Nephron progenitor cell (in vitro differentiated cells): ENCODE measurements at regions not wholly inside any gene's neighbourhood (a gene's known extent, or its start where the extent isn't known, plus 50 kb on each side); places are given as distances from the start of the nearest gene placed in this dataset.

ENCODE experiments used
- DNase-seq: peaks from one replicate; pipeline ENCODE4 v3.0.0; 2021
- H3K27ac Mint-ChIP-seq: 2 replicates; pipeline ENCODE4 v1.8.0; 2021; ENCODE audit warnings: mild to moderate bottlenecking, moderate library complexity, mixed read lengths
- H3K27me3 Mint-ChIP-seq: 2 replicates; pipeline ENCODE4 v1.8.0; 2021; ENCODE audit warnings: mild to moderate bottlenecking, low read depth, mixed read lengths; ENCODE audit not compliant: poor library complexity
- H3K36me3 Mint-ChIP-seq: 2 replicates; pipeline ENCODE4 v1.8.0; 2021; ENCODE audit warnings: low read depth, mixed read lengths
- H3K4me1 Mint-ChIP-seq: 2 replicates; pipeline ENCODE4 v1.8.0; 2021; ENCODE audit warnings: mixed read lengths
- H3K4me3 Mint-ChIP-seq: 2 replicates; pipeline ENCODE4 v1.8.0; 2021; ENCODE audit warnings: mild to moderate bottlenecking, moderate library complexity, mixed read lengths
- H3K9me3 Mint-ChIP-seq: 2 replicates; pipeline ENCODE4 v1.8.0; 2021; ENCODE audit warnings: mild to moderate bottlenecking, moderate library complexity, mixed read lengths
- TF ChIP-seq, protein P1 (sequence below): fragments of 200-600 bp; sonication (generic); IDR thresholded peaks from 2 replicates; pipeline ENCODE4 v1.5.0; 2021; ENCODE audit warnings: antibody characterized with exemption

DNA sequence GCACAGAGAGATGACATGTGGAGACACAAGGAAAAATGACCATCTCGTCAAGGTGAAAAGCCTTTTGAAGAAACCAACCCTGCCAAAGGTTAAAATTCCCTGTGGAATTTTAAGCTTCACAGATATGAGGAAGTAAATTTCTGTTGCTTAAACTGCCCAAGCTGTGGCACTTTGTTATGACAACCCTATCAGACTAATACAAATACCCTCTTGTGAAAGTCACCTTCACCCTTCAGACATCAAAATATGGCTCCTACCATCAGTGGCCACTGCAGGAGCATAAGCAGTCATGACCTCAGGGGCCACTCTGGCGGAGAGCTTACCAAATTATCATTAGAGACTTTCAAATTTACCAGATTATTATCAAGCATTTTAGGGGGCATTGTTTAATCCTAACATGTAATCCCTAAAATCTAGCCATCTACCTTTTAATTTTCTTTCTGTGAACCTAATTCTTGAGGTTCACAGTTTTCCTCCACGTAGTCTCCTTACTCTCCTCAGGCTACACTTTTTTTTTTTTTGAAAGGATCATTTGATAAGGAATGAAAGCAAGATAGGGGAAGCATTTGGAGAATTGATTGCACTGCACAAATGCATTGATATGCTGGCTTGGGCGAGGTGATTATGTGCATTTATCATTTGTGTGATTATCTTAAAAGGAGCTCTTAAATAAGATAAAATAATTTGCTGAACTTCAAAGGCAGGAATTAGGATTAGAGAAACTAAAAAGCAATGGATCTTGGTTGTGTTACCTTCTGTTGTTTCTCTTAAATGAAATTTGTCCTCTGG is 90.3 kb downstream of the TMEM168 start:
- Mint-ChIP-seq H3K27me3 (peaks cover 8% of the 10 kb centered on the region), H3K9me3 (peaks cover 26% of the 10 kb centered on the region), H3K4me3 (no peak overlapping the region), H3K27ac (no peak overlapping the region), H3K36me3 (peaks cover 5% of the 10 kb centered on the region), H3K4me1 (no peaks in the 10 kb centered on the region)
- no peak for DNase-seq
- TF ChIP-seq, protein P1, sequence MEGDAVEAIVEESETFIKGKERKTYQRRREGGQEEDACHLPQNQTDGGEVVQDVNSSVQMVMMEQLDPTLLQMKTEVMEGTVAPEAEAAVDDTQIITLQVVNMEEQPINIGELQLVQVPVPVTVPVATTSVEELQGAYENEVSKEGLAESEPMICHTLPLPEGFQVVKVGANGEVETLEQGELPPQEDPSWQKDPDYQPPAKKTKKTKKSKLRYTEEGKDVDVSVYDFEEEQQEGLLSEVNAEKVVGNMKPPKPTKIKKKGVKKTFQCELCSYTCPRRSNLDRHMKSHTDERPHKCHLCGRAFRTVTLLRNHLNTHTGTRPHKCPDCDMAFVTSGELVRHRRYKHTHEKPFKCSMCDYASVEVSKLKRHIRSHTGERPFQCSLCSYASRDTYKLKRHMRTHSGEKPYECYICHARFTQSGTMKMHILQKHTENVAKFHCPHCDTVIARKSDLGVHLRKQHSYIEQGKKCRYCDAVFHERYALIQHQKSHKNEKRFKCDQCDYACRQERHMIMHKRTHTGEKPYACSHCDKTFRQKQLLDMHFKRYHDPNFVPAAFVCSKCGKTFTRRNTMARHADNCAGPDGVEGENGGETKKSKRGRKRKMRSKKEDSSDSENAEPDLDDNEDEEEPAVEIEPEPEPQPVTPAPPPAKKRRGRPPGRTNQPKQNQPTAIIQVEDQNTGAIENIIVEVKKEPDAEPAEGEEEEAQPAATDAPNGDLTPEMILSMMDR: no peak

DNA sequence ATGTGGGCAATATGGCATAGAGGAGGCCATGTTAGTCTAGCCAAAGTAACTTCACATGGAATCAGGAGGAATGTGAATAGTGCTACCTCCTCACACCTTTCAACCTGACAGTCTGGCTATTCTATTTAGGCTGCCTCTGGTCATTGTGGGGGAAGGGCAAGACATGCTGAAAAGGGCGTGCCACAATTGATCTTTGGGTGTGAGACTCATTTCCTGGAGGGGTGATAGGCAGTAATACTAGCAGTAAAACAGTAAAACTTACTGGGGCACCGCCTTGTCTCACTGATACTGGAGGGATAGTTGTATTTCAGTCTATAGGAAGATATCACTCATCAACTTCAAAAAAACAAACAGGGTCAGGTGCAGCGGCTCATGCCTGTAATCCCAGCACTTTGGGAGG is 88.7 kb downstream of the TMEM168 start:
- no peaks in the 10 kb centered on the region for H3K36me3 Mint-ChIP-seq
- no peak overlapping the region for H3K27ac Mint-ChIP-seq
- no peak overlapping the region for H3K4me3 Mint-ChIP-seq
- peaks cover 13% of the 10 kb centered on the region for H3K9me3 Mint-ChIP-seq
- TF ChIP-seq, protein P1: no peak
- H3K4me1 Mint-ChIP-seq: no peaks in the 10 kb centered on the region
- no peak for DNase-seq
- H3K27me3 Mint-ChIP-seq: peaks cover 8% of the 10 kb centered on the region

DNA sequence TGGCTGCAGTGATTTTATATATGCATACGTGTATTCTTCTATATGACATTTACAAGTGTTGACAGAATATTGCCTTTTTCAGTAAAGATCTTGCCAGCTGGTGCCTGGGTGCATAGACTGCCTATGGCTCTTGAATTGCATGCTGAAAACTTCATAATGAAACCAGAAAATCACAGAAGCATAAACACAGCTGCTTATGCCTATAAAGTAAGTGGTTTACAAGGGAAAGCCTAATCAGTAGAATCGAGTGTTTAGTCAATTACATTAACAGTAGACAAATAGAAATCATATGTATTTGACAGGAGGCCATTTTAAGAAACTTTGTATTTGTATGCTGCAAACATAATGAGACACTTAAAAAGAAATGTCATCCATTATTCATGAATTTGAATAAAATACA is 82.5 kb downstream of the TMEM168 start:
- DNase-seq: no peak
- Mint-ChIP-seq H3K27me3 (peaks cover 7% of the 10 kb centered on the region), H3K27ac (no peak overlapping the region), H3K9me3 (no peaks in the 10 kb centered on the region), H3K4me1 (no peaks in the 10 kb centered on the region), H3K4me3 (no peak overlapping the region), H3K36me3 (no peaks in the 10 kb centered on the region)
- TF ChIP-seq, protein P1: no peak

DNA sequence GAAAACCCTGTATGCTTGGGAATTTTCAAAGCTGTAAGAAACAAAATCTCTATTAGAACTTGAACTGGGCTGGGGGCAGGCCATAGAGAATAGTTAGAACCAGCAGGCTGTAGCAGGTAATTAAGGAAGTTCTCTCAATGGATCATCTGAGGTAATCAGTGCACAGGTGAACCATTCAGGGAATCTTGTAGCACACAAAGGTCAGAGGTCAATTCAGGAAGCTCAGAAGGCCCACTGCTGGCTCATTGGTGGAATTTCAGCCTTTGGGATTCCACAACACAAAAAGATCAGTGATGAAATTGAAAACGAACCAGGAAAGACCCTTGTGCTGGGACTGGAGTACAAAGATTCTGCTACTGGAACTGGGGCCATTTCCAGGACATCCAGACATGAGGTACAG is 82.0 kb downstream of the TMEM168 start:
- no peak overlapping the region for H3K4me3 Mint-ChIP-seq
- DNase-seq: no peak
- H3K36me3 Mint-ChIP-seq: no peaks in the 10 kb centered on the region
- H3K9me3 Mint-ChIP-seq: no peaks in the 10 kb centered on the region
- peaks cover 8% of the 10 kb centered on the region for H3K27me3 Mint-ChIP-seq
- TF ChIP-seq, protein P1: no peak
- H3K27ac Mint-ChIP-seq: no peak overlapping the region
- no peaks in the 10 kb centered on the region for H3K4me1 Mint-ChIP-seq
